AG09319 (cell line): ENCODE measurements at regions not wholly inside any gene's neighbourhood (a gene's known extent, or its start where the extent isn't known, plus 50 kb on each side); places are given as distances from the start of the nearest gene placed in this dataset.
"Not testable (repeated sequence)": the region's sequence is repeated elsewhere in the genome, so short reads cannot be mapped to it uniquely, and the experiment has no call there.

Source experiments
- DNase-seq: peaks from one replicate; pipeline ENCODE4 v3.0.0-alpha.2; 2010; ENCODE audit warnings: low read depth; ENCODE audit errors: extremely low read depth
- TF ChIP-seq, protein P1 (sequence below): IDR thresholded peaks from 2 replicates; pipeline ENCODE4 v1.5.1; 2011; ENCODE audit warnings: low read depth, mild to moderate bottlenecking, inconsistent platforms, low read length, moderate library complexity

- TF ChIP-seq, protein P1, sequence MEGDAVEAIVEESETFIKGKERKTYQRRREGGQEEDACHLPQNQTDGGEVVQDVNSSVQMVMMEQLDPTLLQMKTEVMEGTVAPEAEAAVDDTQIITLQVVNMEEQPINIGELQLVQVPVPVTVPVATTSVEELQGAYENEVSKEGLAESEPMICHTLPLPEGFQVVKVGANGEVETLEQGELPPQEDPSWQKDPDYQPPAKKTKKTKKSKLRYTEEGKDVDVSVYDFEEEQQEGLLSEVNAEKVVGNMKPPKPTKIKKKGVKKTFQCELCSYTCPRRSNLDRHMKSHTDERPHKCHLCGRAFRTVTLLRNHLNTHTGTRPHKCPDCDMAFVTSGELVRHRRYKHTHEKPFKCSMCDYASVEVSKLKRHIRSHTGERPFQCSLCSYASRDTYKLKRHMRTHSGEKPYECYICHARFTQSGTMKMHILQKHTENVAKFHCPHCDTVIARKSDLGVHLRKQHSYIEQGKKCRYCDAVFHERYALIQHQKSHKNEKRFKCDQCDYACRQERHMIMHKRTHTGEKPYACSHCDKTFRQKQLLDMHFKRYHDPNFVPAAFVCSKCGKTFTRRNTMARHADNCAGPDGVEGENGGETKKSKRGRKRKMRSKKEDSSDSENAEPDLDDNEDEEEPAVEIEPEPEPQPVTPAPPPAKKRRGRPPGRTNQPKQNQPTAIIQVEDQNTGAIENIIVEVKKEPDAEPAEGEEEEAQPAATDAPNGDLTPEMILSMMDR = no peak
- no peak for DNase-seq
These were observed 50.7 kb upstream of the SYNDIG1 start for GRCh38 chr20:24418731-24419130.

GRCh38 chr20:24417485-24417884, 51.9 kb upstream of the SYNDIG1 start:
- no peak for DNase-seq
- TF ChIP-seq, protein P1 = no peak

- not testable (repeated sequence) for DNase-seq
These were observed 54.0 kb upstream of the SYNDIG1 start for GRCh38 chr20:24415444-24415843.

GRCh38 chr20:24411834-24412216, 57.6 kb upstream of the SYNDIG1 start:
- DNase-seq = no peak

GRCh38 chr20:24411003-24411833, 58.2 kb upstream of the SYNDIG1 start:
- no peak for DNase-seq
- TF ChIP-seq, protein P1 = no peak

More at GRCh38 chr20:24411834-24412216, 57.6 kb upstream of the SYNDIG1 start:
- TF ChIP-seq, protein P1 = no peak

DNA sequence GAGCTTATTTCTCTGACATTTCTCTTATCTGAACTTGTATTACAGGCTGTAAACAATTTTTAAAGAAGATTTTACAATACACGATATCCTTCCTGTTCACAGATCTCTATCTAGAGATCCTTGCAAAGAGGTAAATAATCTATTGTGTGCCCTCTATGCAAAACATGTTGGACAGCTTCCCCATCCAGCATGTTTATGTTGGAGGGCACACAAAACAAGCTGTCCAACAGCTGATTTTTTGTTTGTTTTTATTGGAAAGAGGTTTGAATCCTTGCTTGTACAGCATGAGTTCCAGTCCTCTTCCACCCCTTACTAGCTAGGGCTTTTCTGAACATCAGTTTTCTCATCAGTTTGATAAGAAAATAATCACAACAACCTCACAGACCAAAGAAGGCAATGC, 62.3 kb upstream of the SYNDIG1 start:
- TF ChIP-seq, protein P1 = no peak
- DNase-seq = no peak

DNA sequence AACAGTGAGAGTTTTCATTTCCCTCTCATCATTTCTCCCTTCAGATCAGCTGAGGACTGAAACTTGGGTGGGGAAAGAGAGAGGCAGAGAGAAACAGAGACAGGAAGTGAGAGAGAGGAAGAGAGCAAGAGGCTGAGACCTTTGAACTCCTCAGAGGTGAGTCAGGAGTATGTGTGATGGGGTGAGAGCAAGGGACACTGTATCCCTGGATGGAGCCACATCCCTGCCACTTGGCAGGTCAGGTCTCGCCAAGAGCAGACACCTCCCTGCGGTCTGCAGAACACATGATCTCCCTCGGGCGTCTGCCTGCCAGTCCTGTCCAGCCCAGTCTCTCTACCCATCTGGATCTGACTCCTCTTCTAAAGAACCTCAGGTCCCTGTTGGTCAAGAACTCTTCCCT, 62.7 kb upstream of the SYNDIG1 start:
- no peak for DNase-seq
- TF ChIP-seq, protein P1 = no peak

DNA sequence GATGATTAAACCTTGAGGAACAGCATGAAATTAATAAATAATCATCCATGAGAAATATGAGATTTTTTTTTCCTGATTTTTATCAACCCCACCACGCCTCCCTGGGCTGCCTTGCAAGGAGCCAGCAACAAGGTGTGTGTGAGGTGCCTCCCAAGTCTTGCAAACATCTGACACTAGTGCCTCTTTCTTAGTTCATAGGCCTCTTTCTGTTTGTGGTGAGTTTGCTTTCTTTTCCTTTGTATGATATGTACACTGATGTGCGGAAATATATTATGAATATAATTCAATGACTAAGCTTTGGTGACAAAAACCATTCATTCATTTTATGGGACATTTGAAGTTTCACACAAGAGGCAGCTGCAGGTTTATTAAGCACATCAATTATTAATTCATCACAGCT, 63.2 kb upstream of the SYNDIG1 start:
- TF ChIP-seq, protein P1 = no peak
- no peak for DNase-seq
